GM18861 (cell line): ENCODE measurements at regions not wholly inside any gene's neighbourhood (a gene's known extent, or its start where the extent isn't known, plus 50 kb on each side); places are given as distances from the start of the nearest gene placed in this dataset.

ENCODE experiments used
- ATAC-seq: cut with Tn5 transposase; IDR thresholded peaks from one replicate; pipeline ENCODE4 v1.9.1; 2021; ENCODE audit not compliant: unreplicated experiment

GRCh38 chr4:177681902-177682301 lies 239.7 kb upstream of the AGA start:
- ATAC-seq, result no peak

GRCh38 chr4:177687117-177687516 lies 244.9 kb upstream of the AGA start:
- ATAC-seq, result no peak

GRCh38 chr4:177692907-177693306 lies 250.7 kb upstream of the AGA start:
- ATAC-seq, result no peak

- ATAC-seq, result no peak
These were observed 254.3 kb upstream of the AGA start for GRCh38 chr4:177696438-177696966.

GRCh38 chr4:177699365-177700213 lies 257.4 kb upstream of the AGA start:
- ATAC-seq, result no peak

GRCh38 chr4:177706916-177707315 lies 264.7 kb upstream of the AGA start:
- ATAC-seq, result no peak

- ATAC-seq, result no peak
These were observed 271.2 kb upstream of the AGA start for GRCh38 chr4:177713454-177713853.

- ATAC-seq, result no peak
These were observed 275.2 kb upstream of the AGA start for GRCh38 chr4:177717407-177717806.

- no peak for ATAC-seq
These were observed 276.3 kb upstream of the AGA start for GRCh38 chr4:177718514-177718913.

- ATAC-seq, result no peak
These were observed 283.9 kb upstream of the AGA start for GRCh38 chr4:177726111-177726510.

- ATAC-seq, result no peak
These were observed 286.3 kb upstream of the AGA start for GRCh38 chr4:177728361-177729152.

- no peak for ATAC-seq
These were observed 287.4 kb upstream of the AGA start for GRCh38 chr4:177729681-177730080.

GRCh38 chr4:177737387-177737940 lies 295.2 kb upstream of the AGA start:
- no peak for ATAC-seq

GRCh38 chr4:177740563-177740962 lies 298.3 kb upstream of the AGA start:
- ATAC-seq, result no peak

- no peak for ATAC-seq
These were observed 317.5 kb upstream of the AGA start for GRCh38 chr4:177759729-177760128.

- ATAC-seq, result no peak
These were observed 319.5 kb upstream of the AGA start for GRCh38 chr4:177761692-177762091.

GRCh38 chr4:177769155-177769554 lies 326.9 kb upstream of the AGA start:
- ATAC-seq, result no peak

GRCh38 chr4:177770776-177771175 lies 328.5 kb upstream of the AGA start:
- ATAC-seq, result no peak

- ATAC-seq, result no peak
These were observed 329.4 kb upstream of the AGA start for GRCh38 chr4:177771645-177772044.

GRCh38 chr4:177778623-177779022 lies 336.4 kb upstream of the AGA start:
- no peak for ATAC-seq

GRCh38 chr4:177785000-177785399 lies 342.8 kb upstream of the AGA start:
- ATAC-seq, result no peak

- ATAC-seq, result no peak
These were observed 347.4 kb upstream of the AGA start for GRCh38 chr4:177789610-177790009.
